Fibroblast of lung (primary cell): ENCODE measurements at regions not wholly inside any gene's neighbourhood (a gene's known extent, or its start where the extent isn't known, plus 50 kb on each side); places are given as distances from the start of the nearest gene placed in this dataset.

Experiments used
- DNase-seq, 2 donors: peaks; one replicate each; pipeline versions ENCODE4 v3.0.0 to v3.0.0-alpha.2; 2010; ENCODE audit warnings: low read depth in 2 of 2
- H2AFZ ChIP-seq: 2 replicates; pipeline ENCODE4 v1.5.1; 2012; ENCODE audit warnings: low read length, control low read depth, inconsistent platforms
- H3K27ac ChIP-seq: 2 replicates; pipeline ENCODE4 v1.5.1; 2011; ENCODE audit warnings: low read length, control low read depth; ENCODE audit not compliant: insufficient read depth
- H3K27me3 ChIP-seq: 2 replicates; pipeline ENCODE4 v1.5.1; 2011; ENCODE audit warnings: mild to moderate bottlenecking, low read length; ENCODE audit not compliant: control insufficient read depth, insufficient read depth
- H3K36me3 ChIP-seq: 2 replicates; pipeline ENCODE4 v1.5.1; 2011; ENCODE audit warnings: low read length; ENCODE audit not compliant: control insufficient read depth, insufficient read depth
- H3K4me1 ChIP-seq: 2 replicates; pipeline ENCODE4 v1.5.1; 2011; ENCODE audit warnings: low read length; ENCODE audit not compliant: control insufficient read depth, insufficient read depth; ENCODE audit errors: extremely low read depth
- H3K4me2 ChIP-seq: 2 replicates; pipeline ENCODE4 v1.5.1; 2011; ENCODE audit warnings: low read length, control low read depth; ENCODE audit not compliant: insufficient read depth; ENCODE audit errors: extremely low read depth
- H3K4me3 ChIP-seq, 4 experiments: fragments of 200-600 bp in 1 of 4; sonication (generic) in 1 of 4; replicated peaks in 1 of 4; 2 replicates each; pipeline ENCODE4 v1.5.1; 2011 to 2016; ENCODE audit warnings: low read length in 4 of 4, low read depth in 3 of 4, mild to moderate bottlenecking in 3 of 4, control low read depth in 2 of 4, inconsistent platforms in 1 of 4, mixed read lengths in 1 of 4; ENCODE audit not compliant: insufficient read depth in 1 of 4; ENCODE audit errors: control extremely low read depth in 1 of 4
- H3K79me2 ChIP-seq: 2 replicates; pipeline ENCODE4 v1.5.1; 2012; ENCODE audit warnings: mild to moderate bottlenecking, low read length, inconsistent platforms; ENCODE audit not compliant: control insufficient read depth, insufficient read depth
- H3K9ac ChIP-seq: 2 replicates; pipeline ENCODE4 v1.5.1; 2011; ENCODE audit warnings: mild to moderate bottlenecking, low read length, control low read depth; ENCODE audit not compliant: insufficient read depth
- H3K9me3 ChIP-seq: 2 replicates; pipeline ENCODE4 v1.5.1; 2012; ENCODE audit warnings: low read depth, low read length; ENCODE audit not compliant: control insufficient read depth, insufficient read depth
- H4K20me1 ChIP-seq: 2 replicates; pipeline ENCODE4 v1.5.1; 2011; ENCODE audit warnings: low read length; ENCODE audit not compliant: control insufficient read depth, insufficient read depth; ENCODE audit errors: extremely low read depth
- EZH2 ChIP-seq: IDR thresholded peaks from 2 replicates; pipeline ENCODE4 v1.5.1; 2012; ENCODE audit warnings: low read length, control low read depth, mild to moderate bottlenecking; ENCODE audit errors: missing control alignments
- TF ChIP-seq, protein P1 (sequence below), 2 donors: IDR thresholded peaks in 1 of 2; conservative IDR thresholded peaks in 1 of 2; 1 replicate in 1 of 2; 2 replicates in 1 of 2; pipeline ENCODE4 v1.5.1; 2011 to 2012; ENCODE audit warnings: low read length in 2 of 2, control low read depth in 1 of 2, inconsistent platforms in 1 of 2, low read depth in 1 of 2, mild to moderate bottlenecking in 1 of 2

DNA sequence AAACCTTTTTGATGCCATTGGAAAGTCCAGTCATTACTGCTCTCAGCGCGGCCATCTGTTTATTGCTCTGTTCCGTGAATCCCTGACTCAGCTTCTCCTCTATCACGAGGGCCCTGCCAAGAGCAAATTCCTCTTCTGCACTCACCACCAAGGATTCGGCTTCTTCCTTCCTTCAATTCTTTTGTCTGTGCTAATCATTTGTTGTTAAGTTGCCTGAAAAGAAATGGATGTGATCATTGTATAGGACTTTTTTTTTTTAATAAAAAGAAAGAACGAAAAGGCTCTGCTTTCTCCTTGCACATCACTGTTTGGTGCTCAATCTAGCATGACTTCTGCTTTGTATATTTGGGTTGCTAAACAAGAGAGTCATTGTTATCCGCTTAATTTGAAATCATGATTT, 128.7 kb upstream of the PIK3R1 start:
- Histone ChIP-seq H3K4me2 (no peak overlapping the region), H2AFZ (no peak overlapping the region), H3K36me3 (no peaks in the 10 kb centered on the region), H3K9me3 (no peaks in the 10 kb centered on the region), H3K27ac (no peak overlapping the region), H3K9ac (no peak overlapping the region), H3K79me2 (no peaks in the 10 kb centered on the region), H4K20me1 (no peaks in the 10 kb centered on the region), H3K4me1 (no peaks in the 10 kb centered on the region), H3K27me3 (no peaks in the 10 kb centered on the region), H3K4me3 (no peak overlapping the region)
- DNase-seq, result peak; percentile 76 to 95
- TF ChIP-seq EZH2, result no peak
- TF ChIP-seq, protein P1, sequence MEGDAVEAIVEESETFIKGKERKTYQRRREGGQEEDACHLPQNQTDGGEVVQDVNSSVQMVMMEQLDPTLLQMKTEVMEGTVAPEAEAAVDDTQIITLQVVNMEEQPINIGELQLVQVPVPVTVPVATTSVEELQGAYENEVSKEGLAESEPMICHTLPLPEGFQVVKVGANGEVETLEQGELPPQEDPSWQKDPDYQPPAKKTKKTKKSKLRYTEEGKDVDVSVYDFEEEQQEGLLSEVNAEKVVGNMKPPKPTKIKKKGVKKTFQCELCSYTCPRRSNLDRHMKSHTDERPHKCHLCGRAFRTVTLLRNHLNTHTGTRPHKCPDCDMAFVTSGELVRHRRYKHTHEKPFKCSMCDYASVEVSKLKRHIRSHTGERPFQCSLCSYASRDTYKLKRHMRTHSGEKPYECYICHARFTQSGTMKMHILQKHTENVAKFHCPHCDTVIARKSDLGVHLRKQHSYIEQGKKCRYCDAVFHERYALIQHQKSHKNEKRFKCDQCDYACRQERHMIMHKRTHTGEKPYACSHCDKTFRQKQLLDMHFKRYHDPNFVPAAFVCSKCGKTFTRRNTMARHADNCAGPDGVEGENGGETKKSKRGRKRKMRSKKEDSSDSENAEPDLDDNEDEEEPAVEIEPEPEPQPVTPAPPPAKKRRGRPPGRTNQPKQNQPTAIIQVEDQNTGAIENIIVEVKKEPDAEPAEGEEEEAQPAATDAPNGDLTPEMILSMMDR (conservative IDR thresholded peaks at IDR 0.05 in 1 of 2, IDR thresholded peaks at IDR 0.05 in 1 of 2; ENCODE audit: low read depth in 1 of 2, low read length in 2 of 2), result no peak

DNA sequence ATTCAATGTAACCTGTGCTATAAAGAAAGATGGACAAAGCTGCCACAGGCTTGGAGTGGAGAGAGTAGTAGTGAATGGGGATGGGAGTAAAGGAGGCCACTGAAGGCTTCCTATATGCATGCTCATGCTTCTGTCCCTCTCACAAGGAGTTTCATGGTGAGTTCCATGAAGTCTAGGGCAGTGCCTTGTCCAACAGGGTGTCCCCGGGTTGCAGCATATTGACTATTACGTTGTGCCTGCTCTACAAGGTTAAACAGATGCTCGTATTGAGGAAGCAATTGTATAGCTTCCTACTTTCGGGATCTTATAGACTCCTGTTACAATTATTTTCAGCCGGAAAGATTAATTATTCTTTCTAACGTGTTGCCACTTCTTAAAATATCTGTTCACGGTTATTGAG, 129.1 kb upstream of the PIK3R1 start:
- no peaks in the 10 kb centered on the region for H3K9me3 ChIP-seq
- H3K4me1 ChIP-seq, result no peaks in the 10 kb centered on the region
- no peaks in the 10 kb centered on the region for H3K79me2 ChIP-seq
- no peaks in the 10 kb centered on the region for H3K27me3 ChIP-seq
- no peak overlapping the region for H3K27ac ChIP-seq
- H3K9ac ChIP-seq, result no peak overlapping the region
- H2AFZ ChIP-seq, result peak overlapping the region; percentile 29
- no peaks in the 10 kb centered on the region for H4K20me1 ChIP-seq
- TF ChIP-seq, protein P1 (conservative IDR thresholded peaks at IDR 0.05 in 1 of 2, IDR thresholded peaks at IDR 0.05 in 1 of 2; ENCODE audit: low read depth in 1 of 2, low read length in 2 of 2), result no peak
- H3K36me3 ChIP-seq, result no peaks in the 10 kb centered on the region
- H3K4me3 ChIP-seq, result no peak overlapping the region
- DNase-seq, result no peak
- no peak overlapping the region for H3K4me2 ChIP-seq

DNA sequence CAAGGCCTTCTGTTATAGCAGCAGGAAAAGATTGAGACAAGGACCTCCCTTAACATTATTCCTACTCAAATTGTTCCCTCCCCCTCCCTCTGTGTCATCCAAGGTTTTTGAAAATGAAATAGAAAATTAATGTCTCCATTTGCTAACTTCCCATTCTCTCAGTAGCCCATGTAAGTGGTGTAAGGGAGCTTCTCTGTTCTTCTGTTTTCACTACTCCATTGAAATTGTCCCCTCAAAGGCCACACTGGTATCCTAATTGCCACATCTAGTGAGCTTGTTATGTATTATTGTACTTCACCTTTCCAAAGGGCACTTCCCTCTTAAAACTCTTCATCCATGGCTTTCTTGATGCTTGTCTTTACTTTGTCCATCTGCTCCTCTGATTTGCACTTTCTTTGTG, 131.2 kb upstream of the PIK3R1 start:
- Histone ChIP-seq H3K27ac (no peak overlapping the region), H3K79me2 (no peaks in the 10 kb centered on the region), H3K9me3 (no peaks in the 10 kb centered on the region), H3K9ac (no peak overlapping the region), H3K27me3 (no peaks in the 10 kb centered on the region), H3K4me2 (no peak overlapping the region), H4K20me1 (no peaks in the 10 kb centered on the region), H3K4me3 (no peak overlapping the region), H2AFZ (no peak overlapping the region), H3K36me3 (no peaks in the 10 kb centered on the region), H3K4me1 (no peaks in the 10 kb centered on the region)
- TF ChIP-seq, protein P1 (conservative IDR thresholded peaks at IDR 0.05 in 1 of 2, IDR thresholded peaks at IDR 0.05 in 1 of 2; ENCODE audit: low read depth in 1 of 2, low read length in 2 of 2), result no peak
- no peak for TF ChIP-seq EZH2
- DNase-seq, result no peak
